Keratinocyte (primary cell): ENCODE measurements at regions not wholly inside any gene's neighbourhood (a gene's known extent, or its start where the extent isn't known, plus 50 kb on each side); places are given as distances from the start of the nearest gene placed in this dataset.

Experiments used
- DNase-seq: peaks from one replicate; pipeline ENCODE4 v3.0.0-alpha.2; 2011; ENCODE audit warnings: low read depth, missing footprints, low spot score
- FAIRE-seq: peaks from 2 replicates; lab custom pipeline; 2011; peaks lifted over from hg19 to GRCh38; lab: Jason Lieb, UNC
- H2AFZ ChIP-seq: 2 replicates; pipeline ENCODE4 v1.6.0; 2012; ENCODE audit warnings: low read length, control low read depth, inconsistent platforms; ENCODE audit not compliant: control insufficient read depth
- H3K27ac ChIP-seq: 2 replicates; pipeline ENCODE4 v1.5.1; 2011; ENCODE audit warnings: low read length; ENCODE audit not compliant: control insufficient read depth, insufficient read depth
- H3K27me3 ChIP-seq: 3 replicates; pipeline ENCODE4 v1.6.0; 2011; ENCODE audit warnings: low read length; ENCODE audit not compliant: control insufficient read depth, insufficient read depth; ENCODE audit errors: extremely low read depth
- H3K36me3 ChIP-seq, 2 experiments: 2 replicates in 1 of 2; 3 replicates in 1 of 2; pipeline ENCODE4 v1.5.1; 2011; ENCODE audit warnings: low read length in 2 of 2, mild to moderate bottlenecking in 1 of 2; ENCODE audit not compliant: control insufficient read depth in 2 of 2, insufficient read depth in 2 of 2; ENCODE audit errors: extremely low read depth in 1 of 2
- H3K4me1 ChIP-seq: 3 replicates; pipeline ENCODE4 v1.5.1; 2011; ENCODE audit warnings: low read length; ENCODE audit not compliant: control insufficient read depth, insufficient read depth; ENCODE audit errors: extremely low read depth
- H3K4me2 ChIP-seq: 3 replicates; pipeline ENCODE4 v1.6.0; 2011; ENCODE audit warnings: low read depth, low read length; ENCODE audit not compliant: control insufficient read depth, insufficient read depth; ENCODE audit errors: extremely low read depth
- H3K4me3 ChIP-seq, 3 experiments: fragments of 200-600 bp in 1 of 3; sonication (generic) in 1 of 3; 2 replicates in 2 of 3; 3 replicates in 1 of 3; pipeline ENCODE4 v1.5.1; 2011 to 2016; ENCODE audit warnings: low read length in 3 of 3, mild to moderate bottlenecking in 3 of 3, control low read depth in 2 of 3, inconsistent platforms in 1 of 3, low read depth in 1 of 3, mixed read lengths in 1 of 3, mixed run types in 1 of 3, moderate library complexity in 1 of 3; ENCODE audit not compliant: control insufficient read depth in 2 of 3, insufficient read depth in 2 of 3; ENCODE audit errors: extremely low read depth in 1 of 3
- H3K79me2 ChIP-seq: 2 replicates; pipeline ENCODE4 v1.6.0; 2012; ENCODE audit warnings: low read length; ENCODE audit not compliant: control insufficient read depth, insufficient read depth
- H3K9ac ChIP-seq: 3 replicates; pipeline ENCODE4 v1.6.0; 2011; ENCODE audit warnings: low read length; ENCODE audit not compliant: control insufficient read depth, insufficient read depth; ENCODE audit errors: extremely low read depth
- H3K9me1 ChIP-seq: 3 replicates; pipeline ENCODE4 v1.6.0; 2011; ENCODE audit warnings: low read length; ENCODE audit not compliant: control insufficient read depth, insufficient read depth; ENCODE audit errors: extremely low read depth
- H3K9me3 ChIP-seq: 2 replicates; pipeline ENCODE4 v1.5.1; 2012; ENCODE audit warnings: low read depth, low read length; ENCODE audit not compliant: control insufficient read depth
- H4K20me1 ChIP-seq: 3 replicates; pipeline ENCODE4 v1.6.0; 2011; ENCODE audit warnings: low read length; ENCODE audit not compliant: control insufficient read depth, insufficient read depth; ENCODE audit errors: extremely low read depth
- EZH2 ChIP-seq: IDR thresholded peaks from one replicate; pipeline ENCODE4 v1.6.1; 2012; ENCODE audit warnings: inconsistent platforms, mild to moderate bottlenecking, low read length, moderate library complexity
- dilution Hi-C: fragments of 300-500 bp; cut with MboI; formaldehyde crosslinking; loops from one replicate; pipeline ENCODE4 v1.7.0; 2020; ENCODE audit warnings: low sequenced_read_pairs; ENCODE audit not compliant: extremely low pct_ligation_motif_present
- TF ChIP-seq, protein P1 (sequence below), 3 experiments: IDR thresholded peaks in 1 of 3; conservative IDR thresholded peaks in 1 of 3; optimal IDR thresholded peaks in 1 of 3; 2 replicates in 2 of 3; 3 replicates in 1 of 3; pipeline versions ENCODE3 to v1.5.1; 2011; ENCODE audit warnings: low read length in 3 of 3, mild to moderate bottlenecking in 3 of 3, moderate library complexity in 2 of 3, control low read depth in 1 of 3, inconsistent platforms in 1 of 3; ENCODE audit not compliant: insufficient read depth in 2 of 3; ENCODE audit errors: extremely low read depth in 1 of 3

DNA sequence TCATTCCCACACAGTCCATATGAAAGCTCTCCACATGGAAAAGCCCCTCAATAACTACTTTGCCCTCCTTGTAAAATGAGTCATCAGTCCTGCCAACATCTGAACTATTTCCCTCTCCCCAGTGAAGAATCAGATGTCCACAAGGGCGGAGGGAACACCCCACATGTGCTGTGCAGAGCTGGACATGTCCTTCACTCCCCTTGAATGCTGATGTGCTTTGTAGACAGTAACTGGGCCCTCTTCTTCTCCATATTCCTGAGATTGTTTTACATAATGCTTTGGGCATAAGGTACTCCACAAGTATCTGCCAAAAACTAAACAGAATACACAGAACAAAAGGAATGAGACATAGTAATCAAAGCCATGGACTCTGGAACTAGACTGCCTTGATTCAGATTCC, 879.4 kb downstream of the BCL11A start:
- H3K79me2 ChIP-seq, result no peaks in the 10 kb centered on the region
- no peaks in the 10 kb centered on the region for H3K27me3 ChIP-seq
- no peak for TF ChIP-seq EZH2
- TF ChIP-seq, protein P1, sequence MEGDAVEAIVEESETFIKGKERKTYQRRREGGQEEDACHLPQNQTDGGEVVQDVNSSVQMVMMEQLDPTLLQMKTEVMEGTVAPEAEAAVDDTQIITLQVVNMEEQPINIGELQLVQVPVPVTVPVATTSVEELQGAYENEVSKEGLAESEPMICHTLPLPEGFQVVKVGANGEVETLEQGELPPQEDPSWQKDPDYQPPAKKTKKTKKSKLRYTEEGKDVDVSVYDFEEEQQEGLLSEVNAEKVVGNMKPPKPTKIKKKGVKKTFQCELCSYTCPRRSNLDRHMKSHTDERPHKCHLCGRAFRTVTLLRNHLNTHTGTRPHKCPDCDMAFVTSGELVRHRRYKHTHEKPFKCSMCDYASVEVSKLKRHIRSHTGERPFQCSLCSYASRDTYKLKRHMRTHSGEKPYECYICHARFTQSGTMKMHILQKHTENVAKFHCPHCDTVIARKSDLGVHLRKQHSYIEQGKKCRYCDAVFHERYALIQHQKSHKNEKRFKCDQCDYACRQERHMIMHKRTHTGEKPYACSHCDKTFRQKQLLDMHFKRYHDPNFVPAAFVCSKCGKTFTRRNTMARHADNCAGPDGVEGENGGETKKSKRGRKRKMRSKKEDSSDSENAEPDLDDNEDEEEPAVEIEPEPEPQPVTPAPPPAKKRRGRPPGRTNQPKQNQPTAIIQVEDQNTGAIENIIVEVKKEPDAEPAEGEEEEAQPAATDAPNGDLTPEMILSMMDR (optimal IDR thresholded peaks at IDR 0.05 in 1 of 3, IDR thresholded peaks at IDR 0.05 in 1 of 3, conservative IDR thresholded peaks at IDR 0.05 in 1 of 3; ENCODE audit: extremely low read depth in 1 of 3, insufficient read depth in 2 of 3, low read length in 3 of 3), result no peak
- H2AFZ ChIP-seq, result no peak overlapping the region
- no peaks in the 10 kb centered on the region for H3K4me1 ChIP-seq
- no peak overlapping the region for H3K4me2 ChIP-seq
- FAIRE-seq (no peak), DNase-seq (no peak)
- H3K9ac ChIP-seq, result no peak overlapping the region
- H3K36me3 ChIP-seq, result no peaks in the 10 kb centered on the region
- H3K9me3 ChIP-seq, result no peaks in the 10 kb centered on the region
- no peak overlapping the region for H3K27ac ChIP-seq
- no peak overlapping the region for H3K4me3 ChIP-seq
- H4K20me1 ChIP-seq, result no peaks in the 10 kb centered on the region
- dilution Hi-C loops, result no loop called here
- no peaks in the 10 kb centered on the region for H3K9me1 ChIP-seq

DNA sequence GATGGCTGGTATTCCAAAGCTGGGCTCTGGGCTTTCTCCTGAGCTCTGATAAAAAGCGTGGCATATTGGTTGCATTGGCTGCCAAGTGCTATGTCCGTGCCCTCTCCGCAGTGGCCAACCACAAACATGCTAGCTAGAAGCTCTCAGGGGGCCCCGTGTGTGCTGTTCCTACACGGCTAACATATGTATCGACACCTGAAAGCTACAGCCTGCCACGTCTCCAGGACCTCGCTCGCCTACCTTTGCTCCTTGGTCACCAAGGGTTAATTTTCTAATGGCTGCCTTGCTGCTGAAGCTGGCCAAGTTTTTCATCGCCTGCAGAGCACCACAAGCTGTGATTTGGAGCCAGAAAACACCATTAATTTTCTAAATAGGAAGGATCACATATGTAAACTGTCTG, 888.4 kb downstream of the BCL11A start:
- H3K27me3 ChIP-seq, result no peaks in the 10 kb centered on the region
- no peak for FAIRE-seq
- TF ChIP-seq EZH2, result no peak
- TF ChIP-seq, protein P1 (optimal IDR thresholded peaks at IDR 0.05 in 1 of 3, IDR thresholded peaks at IDR 0.05 in 1 of 3, conservative IDR thresholded peaks at IDR 0.05 in 1 of 3; ENCODE audit: extremely low read depth in 1 of 3, insufficient read depth in 2 of 3, low read length in 3 of 3), result no peak

More for the DNA sequence above, 888.4 kb downstream of the BCL11A start:
- Histone ChIP-seq H3K27ac (no peak overlapping the region), H3K9me1 (no peaks in the 10 kb centered on the region), H3K36me3 (no peaks in the 10 kb centered on the region), H3K4me1 (no peaks in the 10 kb centered on the region), H3K79me2 (no peaks in the 10 kb centered on the region), H3K4me2 (no peak overlapping the region), H4K20me1 (no peaks in the 10 kb centered on the region), H3K9me3 (no peaks in the 10 kb centered on the region), H2AFZ (no peak overlapping the region), H3K9ac (no peak overlapping the region), H3K4me3 (no peak overlapping the region)
- no peak for DNase-seq
- dilution Hi-C loops, result no loop called here
